IMR-90 (cell line): ENCODE measurements at regions not wholly inside any gene's neighbourhood (a gene's known extent, or its start where the extent isn't known, plus 50 kb on each side); places are given as distances from the start of the nearest gene placed in this dataset.

ENCODE experiments used
- ATAC-seq: fragments of 200-7000 bp; cut with Tn5 transposase; 2 replicates; pipeline ENCODE4 v1.9.1; 2020; ENCODE audit warnings: low read depth, mild to moderate bottlenecking, moderate library complexity
- BruUV-seq: library from RNA; stranded (reverse); fragments of 400-500 nt; replicated peaks from 2 replicates; lab custom pipeline; 2021; lab: Mats Ljungman, UMichigan
- CTCF ChIA-PET: fragments of 300-600 bp; formaldehyde crosslinking; extraction: SDS; loops from one replicate; lab custom pipeline; 2021; ENCODE audit warnings: antibody characterized with exemption; lab: Yijun Ruan, JAX
- POLR2A ChIA-PET: fragments of 300-600 bp; sonication (Branson Sonifier 250); formaldehyde crosslinking; loops from one replicate; lab custom pipeline; 2022; ENCODE audit warnings: antibody characterized with exemption; ENCODE audit not compliant: unreplicated experiment; lab: Charles Lee
- DNase-seq: peaks from one replicate; pipeline ENCODE4 v3.0.0; 2013
- H2AFZ ChIP-seq: replicated peaks from 2 replicates; pipeline ENCODE3; 2013; ENCODE audit warnings: low read length, mild to moderate bottlenecking; ENCODE audit not compliant: poor library complexity
- H2AK5ac ChIP-seq: 2 replicates; pipeline ENCODE4 v1.6.1; 2013; ENCODE audit warnings: low read depth, low read length, inconsistent platforms
- H2AK9ac ChIP-seq: replicated peaks from 2 replicates; pipeline ENCODE3; 2013; ENCODE audit warnings: mild to moderate bottlenecking, low read depth, low read length, moderate library complexity; ENCODE audit not compliant: poor library complexity
- H2BK120ac ChIP-seq: 2 replicates; pipeline ENCODE4 v1.6.1; 2013; ENCODE audit warnings: low read depth, low read length, inconsistent platforms
- H2BK15ac ChIP-seq: 3 replicates; pipeline ENCODE4 v1.6.1; 2013; ENCODE audit warnings: low read depth, low read length, inconsistent platforms
- H2BK20ac ChIP-seq: 2 replicates; pipeline ENCODE4 v1.6.1; 2013; ENCODE audit warnings: low read depth, mild to moderate bottlenecking, inconsistent platforms, low read length, moderate library complexity
- H2BK5ac ChIP-seq: 2 replicates; pipeline ENCODE4 v1.6.1; 2013; ENCODE audit warnings: mild to moderate bottlenecking, low read depth, low read length, inconsistent platforms; ENCODE audit not compliant: poor library complexity, severe bottlenecking
- H3K14ac ChIP-seq: replicated peaks from 2 replicates; pipeline ENCODE4 v1.6.1; 2013; ENCODE audit warnings: low read depth, low read length, inconsistent platforms
- H3K18ac ChIP-seq: 2 replicates; pipeline ENCODE4 v1.6.1; 2013; ENCODE audit warnings: low read depth, low read length, control low read depth
- H3K23ac ChIP-seq: 2 replicates; pipeline ENCODE4 v1.6.1; 2013; ENCODE audit warnings: low read depth, low read length, inconsistent platforms
- H3K27ac ChIP-seq: 2 replicates; pipeline ENCODE4 v1.5.1; 2013; ENCODE audit warnings: mild to moderate bottlenecking, control low read depth, low read length; ENCODE audit not compliant: insufficient read depth
- H3K27me3 ChIP-seq: 2 replicates; pipeline ENCODE4 v1.6.1; 2013; ENCODE audit warnings: low read length; ENCODE audit not compliant: control insufficient read depth, insufficient read depth
- H3K36me3 ChIP-seq: 2 replicates; pipeline ENCODE4 v1.6.1; 2013; ENCODE audit warnings: low read length, mixed read lengths; ENCODE audit not compliant: control insufficient read depth, insufficient read depth
- H3K4ac ChIP-seq: 2 replicates; pipeline ENCODE4 v1.6.1; 2013; ENCODE audit warnings: low read depth, low read length, inconsistent platforms
- H3K4me1 ChIP-seq: 2 replicates; pipeline ENCODE4 v1.6.1; 2013; ENCODE audit warnings: low read length, mixed read lengths; ENCODE audit not compliant: control insufficient read depth, insufficient read depth
- H3K4me2 ChIP-seq: 2 replicates; pipeline ENCODE4 v1.6.1; 2013; ENCODE audit warnings: low read depth, mild to moderate bottlenecking, control low read depth, low read length, moderate library complexity
- H3K4me3 ChIP-seq: 2 replicates; pipeline ENCODE4 v1.5.1; 2013; ENCODE audit warnings: low read depth, mild to moderate bottlenecking, control low read depth, low read length, moderate library complexity; ENCODE audit not compliant: insufficient read depth
- H3K56ac ChIP-seq: 2 replicates; pipeline ENCODE4 v1.6.1; 2013; ENCODE audit warnings: low read length, inconsistent platforms; ENCODE audit not compliant: insufficient read depth; ENCODE audit errors: extremely low read depth
- H3K79me1 ChIP-seq, 2 experiments: 2 replicates each; pipeline ENCODE4 v1.6.1; 2013; ENCODE audit warnings: low read length in 2 of 2, inconsistent platforms in 1 of 2, low read depth in 1 of 2
- H3K9ac ChIP-seq: 2 replicates; pipeline ENCODE4 v1.6.1; 2013; ENCODE audit warnings: low read depth, low read length, control low read depth
- H3K9me1 ChIP-seq: 2 replicates; pipeline ENCODE4 v1.6.1; 2013; ENCODE audit warnings: low read length, inconsistent platforms; ENCODE audit not compliant: insufficient read depth
- H3K9me3 ChIP-seq: 2 replicates; pipeline ENCODE4 v1.6.1; 2013; ENCODE audit warnings: low read length; ENCODE audit not compliant: control insufficient read depth, insufficient read depth
- H4K20me1 ChIP-seq: 2 replicates; pipeline ENCODE4 v1.6.1; 2013; ENCODE audit warnings: low read length, inconsistent platforms; ENCODE audit not compliant: insufficient read depth
- H4K5ac ChIP-seq: 2 replicates; pipeline ENCODE4 v1.6.1; 2013; ENCODE audit warnings: mild to moderate bottlenecking, low read depth, low read length, control low read depth
- H4K8ac ChIP-seq, 2 experiments: 2 replicates each; pipeline ENCODE4 v1.6.1; 2013; ENCODE audit warnings: low read depth in 2 of 2, low read length in 2 of 2, control low read depth in 1 of 2, inconsistent platforms in 1 of 2
- H4K91ac ChIP-seq: 2 replicates; pipeline ENCODE4 v1.6.1; 2013; ENCODE audit warnings: low read depth, low read length, inconsistent platforms; ENCODE audit not compliant: insufficient read depth
- CEBPB ChIP-seq: IDR thresholded peaks from 2 replicates; pipeline ENCODE4 v1.6.1; 2012; ENCODE audit warnings: low read depth, low read length, improper control_type of control experiment
- CHD1 ChIP-seq: IDR thresholded peaks from 2 replicates; pipeline ENCODE4 v1.6.1; 2012; ENCODE audit warnings: low read depth, low read length, improper control_type of control experiment
- ELK1 ChIP-seq: fragments of 150-350 bp; IDR thresholded peaks from 2 replicates; pipeline ENCODE4 v1.6.1; 2016; ENCODE audit warnings: low read depth, mild to moderate bottlenecking, low read length, moderate library complexity, borderline replicate concordance
- FOS ChIP-seq: fragments of 150-350 bp; IDR thresholded peaks from 2 replicates; pipeline ENCODE4 v1.6.1; 2016; ENCODE audit warnings: low read depth, low read length
- MAFK ChIP-seq: IDR thresholded peaks from 2 replicates; pipeline ENCODE4 v1.6.1; 2012; ENCODE audit warnings: low read depth, low read length, improper control_type of control experiment
- MAZ ChIP-seq: IDR thresholded peaks from 2 replicates; pipeline ENCODE4 v1.6.1; 2012; ENCODE audit warnings: low read depth, mild to moderate bottlenecking, low read length, improper control_type of control experiment, moderate library complexity, borderline replicate concordance
- MXI1 ChIP-seq: IDR thresholded peaks from 2 replicates; pipeline ENCODE4 v1.6.1; 2012; ENCODE audit warnings: low read depth, mild to moderate bottlenecking, low read length, moderate library complexity, borderline replicate concordance
- NFE2L2 ChIP-seq: fragments of 150-350 bp; IDR thresholded peaks from 2 replicates; pipeline ENCODE4 v1.6.1; 2016; ENCODE audit warnings: low read depth, mild to moderate bottlenecking, low read length
- RAD21 ChIP-seq: IDR thresholded peaks from 2 replicates; pipeline ENCODE4 v1.6.1; 2012; ENCODE audit warnings: low read length, improper control_type of control experiment
- RCOR1 ChIP-seq: IDR thresholded peaks from 2 replicates; pipeline ENCODE4 v1.6.1; 2012; ENCODE audit warnings: mild to moderate bottlenecking, low read length, improper control_type of control experiment; ENCODE audit not compliant: insufficient replicate concordance
- RFX5 ChIP-seq: IDR thresholded peaks from 2 replicates; pipeline ENCODE4 v1.8.0; 2012; ENCODE audit warnings: low read depth, mild to moderate bottlenecking, low read length, moderate library complexity
- SMC3 ChIP-seq: fragments of 150-350 bp; IDR thresholded peaks from 2 replicates; pipeline ENCODE4 v1.6.1; 2016; ENCODE audit warnings: low read depth, mild to moderate bottlenecking, antibody characterized with exemption, low read length, moderate library complexity
- WGBS, 2 experiments: methylation state at CpG; one replicate each; pipeline versions ENCODE4 v1.1.5 to v1.1.7; 2013; ENCODE audit warnings: missing lambda C conversion rate in 2 of 2; ENCODE audit not compliant: insufficient read length in 1 of 2; ENCODE audit errors: extremely low coverage in 2 of 2; 5-methylcytosine and 5-hydroxymethylcytosine counted together
- dilution Hi-C: fragments of 300-500 bp; cut with HindIII; formaldehyde crosslinking; loops from one replicate; pipeline ENCODE4 v1.14.3; 2018; ENCODE audit warnings: low sequenced_read_pairs; ENCODE audit not compliant: unreplicated experiment
- in situ Hi-C: fragments of 300-500 bp; cut with MboI; formaldehyde crosslinking; loops from 3 replicates; pipeline ENCODE4 v1.14.3; 2019; ENCODE audit warnings: low sequenced_read_pairs, inconsistent platforms, mixed read lengths
- intact Hi-C: fragments of 100-400 bp; cut with micrococcal nuclease; formaldehyde crosslinking; loops from 2 replicates; pipeline ENCODE4 v1.10.0; 2022
- TF ChIP-seq, protein P1 (sequence below): fragments of 150-350 bp; IDR thresholded peaks from 2 replicates; pipeline ENCODE4 v1.6.1; 2017; ENCODE audit warnings: mild to moderate bottlenecking, antibody characterized with exemption, low read length, low read depth
- TF ChIP-seq, protein P2 (sequence below): conservative IDR thresholded peaks from 2 replicates; pipeline ENCODE4 v1.5.1; 2012; ENCODE audit warnings: mild to moderate bottlenecking, low read depth, low read length, improper control_type of control experiment

GRCh38 chr2:15018814-15019213 lies 386.3 kb downstream of the LRATD1 start:
- no peak overlapping the region for H2BK120ac ChIP-seq
- no peak overlapping the region for H2AK5ac ChIP-seq
- no peak overlapping the region for H2AK9ac ChIP-seq
- no peaks in the 10 kb centered on the region for H3K9me3 ChIP-seq
- H3K4me2 ChIP-seq = no peak overlapping the region
- intact Hi-C loops (no loop called here), in situ Hi-C loops (no loop called here), dilution Hi-C loops (no loop called here)
- no peak overlapping the region for H3K9ac ChIP-seq
- H3K14ac ChIP-seq = no peak overlapping the region
- no peak overlapping the region for H2AFZ ChIP-seq
- no peak overlapping the region for H3K4me3 ChIP-seq
- CTCF ChIA-PET = no interaction called here
- H3K79me1 ChIP-seq = no peaks in the 10 kb centered on the region
- H4K5ac ChIP-seq = no peak overlapping the region
- H3K18ac ChIP-seq = no peak overlapping the region
- no peak overlapping the region for H3K56ac ChIP-seq
- no peak overlapping the region for H2BK5ac ChIP-seq
- POLR2A ChIA-PET = no interaction called here
- H3K27ac ChIP-seq = no peak overlapping the region
- BruUV-seq = no TSS peak
- H3K36me3 ChIP-seq = no peaks in the 10 kb centered on the region
- H3K23ac ChIP-seq = no peak overlapping the region
- H3K4ac ChIP-seq = no peak overlapping the region
- TF ChIP-seq, protein P1, sequence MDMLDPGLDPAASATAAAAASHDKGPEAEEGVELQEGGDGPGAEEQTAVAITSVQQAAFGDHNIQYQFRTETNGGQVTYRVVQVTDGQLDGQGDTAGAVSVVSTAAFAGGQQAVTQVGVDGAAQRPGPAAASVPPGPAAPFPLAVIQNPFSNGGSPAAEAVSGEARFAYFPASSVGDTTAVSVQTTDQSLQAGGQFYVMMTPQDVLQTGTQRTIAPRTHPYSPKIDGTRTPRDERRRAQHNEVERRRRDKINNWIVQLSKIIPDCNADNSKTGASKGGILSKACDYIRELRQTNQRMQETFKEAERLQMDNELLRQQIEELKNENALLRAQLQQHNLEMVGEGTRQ = no peak
- TF ChIP-seq RCOR1 = no peak
- TF ChIP-seq CEBPB = no peak
- no peak for TF ChIP-seq SMC3
- TF ChIP-seq, protein P2, sequence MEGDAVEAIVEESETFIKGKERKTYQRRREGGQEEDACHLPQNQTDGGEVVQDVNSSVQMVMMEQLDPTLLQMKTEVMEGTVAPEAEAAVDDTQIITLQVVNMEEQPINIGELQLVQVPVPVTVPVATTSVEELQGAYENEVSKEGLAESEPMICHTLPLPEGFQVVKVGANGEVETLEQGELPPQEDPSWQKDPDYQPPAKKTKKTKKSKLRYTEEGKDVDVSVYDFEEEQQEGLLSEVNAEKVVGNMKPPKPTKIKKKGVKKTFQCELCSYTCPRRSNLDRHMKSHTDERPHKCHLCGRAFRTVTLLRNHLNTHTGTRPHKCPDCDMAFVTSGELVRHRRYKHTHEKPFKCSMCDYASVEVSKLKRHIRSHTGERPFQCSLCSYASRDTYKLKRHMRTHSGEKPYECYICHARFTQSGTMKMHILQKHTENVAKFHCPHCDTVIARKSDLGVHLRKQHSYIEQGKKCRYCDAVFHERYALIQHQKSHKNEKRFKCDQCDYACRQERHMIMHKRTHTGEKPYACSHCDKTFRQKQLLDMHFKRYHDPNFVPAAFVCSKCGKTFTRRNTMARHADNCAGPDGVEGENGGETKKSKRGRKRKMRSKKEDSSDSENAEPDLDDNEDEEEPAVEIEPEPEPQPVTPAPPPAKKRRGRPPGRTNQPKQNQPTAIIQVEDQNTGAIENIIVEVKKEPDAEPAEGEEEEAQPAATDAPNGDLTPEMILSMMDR = no peak
- TF ChIP-seq MXI1 = no peak
- TF ChIP-seq FOS = no peak
- no peak for TF ChIP-seq ELK1
- no peak for TF ChIP-seq RFX5
- TF ChIP-seq MAZ = no peak
- no peak for TF ChIP-seq CHD1
- TF ChIP-seq MAFK = no peak
- TF ChIP-seq RAD21 = no peak
- TF ChIP-seq NFE2L2 = no peak
- H4K8ac ChIP-seq = no peak overlapping the region
- no peaks in the 10 kb centered on the region for H3K27me3 ChIP-seq
- H2BK20ac ChIP-seq = no peak overlapping the region
- H3K9me1 ChIP-seq = no peaks in the 10 kb centered on the region
- no peak for ATAC-seq
- DNase-seq = no peak
- no peak overlapping the region for H4K91ac ChIP-seq
- H3K4me1 ChIP-seq = no peaks in the 10 kb centered on the region
- 100% methylated on average over 1 of the region's 1 CpG; no CpG with 5 or more reads in 1 of the 2 experiments for WGBS, 2 experiments
- H2BK15ac ChIP-seq = no peak overlapping the region
- no peaks in the 10 kb centered on the region for H4K20me1 ChIP-seq
